ENCODE measurements at regions not wholly inside any gene's neighbourhood (a gene's known extent, or its start where the extent isn't known, plus 50 kb on each side); places are given as distances from the start of the nearest gene placed in this dataset.
"Not testable (repeated sequence)": the region's sequence is repeated elsewhere in the genome, so short reads cannot be mapped to it uniquely, and the experiment has no call there.

GRCh38 chrX:92873359-92874055 is 799.9 kb downstream of the NAP1L3 start:
- H3K27me3 ChIP-seq; intact Hi-C loops (cut with DNase I); H3K27ac ChIP-seq; H3K4me3 ChIP-seq; H3K9me3 ChIP-seq; H3K4me1 ChIP-seq; H3K36me3 ChIP-seq (replicated peaks in 1 of 2; ENCODE audit: insufficient read depth in 1 of 2, low read depth in 2 of 2): not testable (repeated sequence)
- WGBS, 2 donors, result 23 to 32% methylated on average over 3 of the region's 3 CpGs
- ATAC-seq, result peak; percentile 77
- peak in 1 of 4 donors; percentile 3 for DNase-seq

- WGBS, 2 donors, result 22 to 40% methylated on average over 3 of the region's 3 CpGs
- H3K4me3 ChIP-seq; H3K27me3 ChIP-seq; DNase-seq; H3K36me3 ChIP-seq (replicated peaks in 1 of 2; ENCODE audit: insufficient read depth in 1 of 2, low read depth in 2 of 2); intact Hi-C loops (cut with DNase I); H3K9me3 ChIP-seq; H3K27ac ChIP-seq; ATAC-seq; H3K4me1 ChIP-seq: not testable (repeated sequence)
Observed at GRCh38 chrX:92849998-92850397, 823.4 kb downstream of the NAP1L3 start.

- 66 to 72% methylated on average over 2 of the region's 2 CpGs for WGBS, 2 donors
- H3K36me3 ChIP-seq (replicated peaks in 1 of 2; ENCODE audit: insufficient read depth in 1 of 2, low read depth in 2 of 2); H3K4me3 ChIP-seq; ATAC-seq; intact Hi-C loops (cut with DNase I); DNase-seq; H3K9me3 ChIP-seq; H3K4me1 ChIP-seq; H3K27ac ChIP-seq; H3K27me3 ChIP-seq: not testable (repeated sequence)
Observed at GRCh38 chrX:92843920-92844319, 829.5 kb downstream of the NAP1L3 start.

DNA sequence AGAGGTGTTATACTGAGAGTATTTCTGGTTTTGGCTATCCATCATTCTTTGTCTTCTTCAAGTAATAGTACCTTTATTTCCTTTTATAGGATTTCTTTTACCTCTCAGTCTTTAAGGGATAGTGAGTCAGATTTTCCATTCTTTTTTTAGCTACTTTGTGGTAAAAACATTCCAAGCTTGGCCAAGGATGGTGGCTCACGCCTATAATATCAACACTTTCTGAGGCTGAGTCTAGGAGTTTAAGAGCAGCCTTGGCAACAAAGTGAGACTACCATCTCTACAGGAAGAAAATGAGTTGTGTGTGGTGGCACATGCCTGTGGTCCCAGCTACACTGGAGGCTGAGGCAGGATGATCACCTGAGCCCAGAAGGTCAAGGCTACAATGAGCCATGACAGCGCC is 840.6 kb downstream of the NAP1L3 start:
- ATAC-seq; H3K27ac ChIP-seq; H3K4me3 ChIP-seq; H3K4me1 ChIP-seq; H3K27me3 ChIP-seq; intact Hi-C loops (cut with DNase I); H3K9me3 ChIP-seq; DNase-seq; H3K36me3 ChIP-seq (replicated peaks in 1 of 2; ENCODE audit: insufficient read depth in 1 of 2, low read depth in 2 of 2): not testable (repeated sequence)
- WGBS, 2 donors, result 16 to 34% methylated on average over 2 of the region's 2 CpGs

GRCh38 chrX:92830083-92830482 is 843.3 kb downstream of the NAP1L3 start:
- 89 to 91% methylated on average over 6 of the region's 6 CpGs for WGBS, 2 donors
- DNase-seq; H3K9me3 ChIP-seq; H3K36me3 ChIP-seq (replicated peaks in 1 of 2; ENCODE audit: insufficient read depth in 1 of 2, low read depth in 2 of 2); ATAC-seq; H3K4me1 ChIP-seq; intact Hi-C loops (cut with DNase I); H3K4me3 ChIP-seq; H3K27me3 ChIP-seq; H3K27ac ChIP-seq: not testable (repeated sequence)

DNA sequence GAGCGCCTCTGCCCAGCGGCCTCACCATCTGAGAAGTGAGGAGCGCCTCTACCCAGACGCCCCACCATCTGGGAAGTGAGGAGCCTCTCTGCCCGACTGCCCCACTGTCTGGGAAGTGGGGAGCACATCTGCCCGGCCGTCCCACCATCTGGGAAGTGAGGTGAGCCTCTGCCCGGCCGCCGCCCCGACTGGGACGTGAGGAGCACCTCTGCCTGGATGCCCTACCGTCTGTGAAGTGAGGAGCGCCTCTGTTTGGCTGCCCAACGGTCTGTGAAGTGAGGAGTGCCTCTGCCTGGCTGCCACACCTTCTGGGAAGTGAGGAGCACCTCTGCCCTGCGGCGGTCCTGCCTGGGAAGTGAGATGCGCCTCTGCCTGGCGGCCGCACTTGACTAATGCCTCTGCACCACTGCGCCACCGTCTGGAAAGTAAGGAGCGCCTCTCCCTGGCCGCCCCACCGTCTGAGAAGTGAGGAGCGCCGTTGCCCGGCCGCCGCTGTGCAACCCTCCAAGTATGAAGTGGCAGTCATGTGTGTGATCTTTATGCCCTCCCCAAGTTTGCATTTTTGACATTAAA is 851.7 kb downstream of the NAP1L3 start:
- H3K4me1 ChIP-seq; ATAC-seq; intact Hi-C loops (cut with DNase I); H3K27me3 ChIP-seq; H3K36me3 ChIP-seq (replicated peaks in 1 of 2; ENCODE audit: insufficient read depth in 1 of 2, low read depth in 2 of 2); H3K9me3 ChIP-seq; H3K4me3 ChIP-seq; DNase-seq; H3K27ac ChIP-seq: not testable (repeated sequence)
- 90% methylated on average over 2 to 12 of the region's 30 CpGs for WGBS, 2 donors

DNA sequence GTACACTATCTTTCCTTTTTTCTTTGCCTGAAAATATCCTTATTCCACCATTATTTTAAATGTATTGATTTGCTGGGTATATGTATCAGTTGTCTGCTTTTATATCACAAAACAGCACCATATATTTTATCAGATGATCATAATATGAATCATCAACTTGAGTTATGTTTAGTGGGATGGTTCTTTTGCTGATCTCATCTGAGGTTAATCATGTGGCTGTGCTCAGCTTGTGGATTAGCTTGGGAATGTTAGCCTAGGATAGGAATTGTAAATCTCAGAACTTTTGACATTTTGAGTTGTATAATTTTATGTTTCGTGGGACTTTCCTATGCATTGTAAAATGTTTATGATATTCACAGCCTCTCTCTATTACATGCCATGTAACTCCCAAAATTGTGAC is 881.3 kb downstream of the NAP1L3 start:
- H3K27me3 ChIP-seq; DNase-seq; H3K4me1 ChIP-seq; H3K36me3 ChIP-seq (replicated peaks in 1 of 2; ENCODE audit: insufficient read depth in 1 of 2, low read depth in 2 of 2); intact Hi-C loops (cut with DNase I); H3K27ac ChIP-seq; ATAC-seq; H3K9me3 ChIP-seq; H3K4me3 ChIP-seq: not testable (repeated sequence)
- 70 to 71% methylated on average over 1 of the region's 1 CpG for WGBS, 2 donors

DNA sequence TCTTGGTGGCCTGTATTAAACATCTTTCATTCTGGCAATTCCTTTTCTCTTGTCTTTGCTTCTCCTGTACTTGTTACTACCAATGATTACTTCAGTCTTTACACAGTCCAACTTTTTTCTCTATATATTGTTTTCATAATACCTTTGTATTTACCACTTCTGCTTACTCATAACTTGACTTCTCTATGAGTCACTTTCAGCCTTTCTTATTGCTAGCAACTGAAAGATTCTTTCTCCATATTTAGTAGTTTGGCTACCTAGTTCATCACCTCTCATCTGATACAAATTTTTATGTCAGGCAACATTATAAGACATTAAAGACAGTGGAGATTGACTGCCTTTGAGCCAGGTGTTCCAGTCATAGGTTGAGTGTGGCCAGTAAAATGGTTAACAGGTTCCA is 893.3 kb downstream of the NAP1L3 start:
- H3K4me1 ChIP-seq; H3K27ac ChIP-seq; ATAC-seq; H3K9me3 ChIP-seq; H3K4me3 ChIP-seq; H3K36me3 ChIP-seq (replicated peaks in 1 of 2; ENCODE audit: insufficient read depth in 1 of 2, low read depth in 2 of 2); DNase-seq; H3K27me3 ChIP-seq; intact Hi-C loops (cut with DNase I): not testable (repeated sequence)

DNA sequence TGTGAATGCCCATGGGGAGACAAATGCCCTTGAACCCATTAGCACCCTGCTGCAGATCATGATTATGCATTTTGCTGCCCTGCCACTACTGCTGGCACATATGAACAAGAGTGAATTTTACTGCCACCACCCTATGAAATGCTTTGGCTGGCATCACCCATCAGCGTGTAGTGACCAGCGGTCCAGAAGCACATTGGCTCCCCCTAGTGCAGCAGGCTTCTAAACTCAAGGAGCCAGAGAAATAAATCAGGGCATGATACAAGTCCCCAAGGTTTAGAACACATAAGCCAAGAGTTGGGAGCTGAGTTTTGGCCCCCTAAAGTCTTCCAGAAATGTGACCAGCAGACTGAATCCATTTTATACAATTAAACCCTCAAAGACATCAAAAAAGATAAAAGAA is 899.4 kb downstream of the NAP1L3 start:
- ATAC-seq; H3K27ac ChIP-seq; intact Hi-C loops (cut with DNase I); H3K9me3 ChIP-seq; H3K4me3 ChIP-seq; H3K27me3 ChIP-seq; H3K36me3 ChIP-seq (replicated peaks in 1 of 2; ENCODE audit: insufficient read depth in 1 of 2, low read depth in 2 of 2); H3K4me1 ChIP-seq: not testable (repeated sequence)
- peak in 1 of 7 experiments; percentile 26 for TF ChIP-seq CTCF (IDR thresholded peaks at IDR 0.05)
- peak in 3 of 4 donors; percentile 6 to 29 (median 10) for DNase-seq
- 36% methylated on average over 2 of the region's 2 CpGs; no CpG with 5 or more reads in 1 of the 2 donors for WGBS, 2 donors

GRCh38 chrX:92760963-92761362 is 912.4 kb downstream of the NAP1L3 start:
- H3K4me1 ChIP-seq; DNase-seq; H3K27me3 ChIP-seq; H3K4me3 ChIP-seq; ATAC-seq; intact Hi-C loops (cut with DNase I); H3K27ac ChIP-seq; H3K9me3 ChIP-seq; H3K36me3 ChIP-seq (replicated peaks in 1 of 2; ENCODE audit: insufficient read depth in 1 of 2, low read depth in 2 of 2): not testable (repeated sequence)
- 68% methylated on average over 2 of the region's 2 CpGs; no CpG with 5 or more reads in 1 of the 2 donors for WGBS, 2 donors

All from body of pancreas (tissue), 4 donors.